ENCODE measurements at regions not wholly inside any gene's neighbourhood (a gene's known extent, or its start where the extent isn't known, plus 50 kb on each side); places are given as distances from the start of the nearest gene placed in this dataset.

- no peak for TF ChIP-seq ZNF274 (IDR thresholded peaks at IDR 0.05; ENCODE audit: low read depth, low read length)
Measured at GRCh38 chr9:31823365-31823764, 561.1 kb upstream of the ACO1 start (continued).

- Histone ChIP-seq H3K9me2 (ENCODE audit: insufficient read depth) (no peaks in the 10 kb centered on the region), H3K79me2 (ENCODE audit: insufficient read depth, low read length) (no peaks in the 10 kb centered on the region), H3K36me3 (ENCODE audit: control insufficient read depth in 1 of 2, insufficient read depth in 2 of 2, low read length in 2 of 2) (no peaks in the 10 kb centered on the region), H3K27me3 (ENCODE audit: insufficient read depth, low read length) (no peaks in the 10 kb centered on the region), H4K20me1 (ENCODE audit: insufficient read depth) (no peaks in the 10 kb centered on the region), H3K4me1 (ENCODE audit: control insufficient read depth in 1 of 2, insufficient read depth in 2 of 2, low read length in 2 of 2) (no peaks in the 10 kb centered on the region), H3K27ac (ENCODE audit: low read depth, low read length) (no peak overlapping the region), H3K4me3 (replicated peaks in 1 of 2; ENCODE audit: low read depth in 1 of 2, low read length in 2 of 2) (no peak overlapping the region), H2AFZ (ENCODE audit: low read depth, low read length, poor library complexity, severe bottlenecking) (no peak overlapping the region), H3K9me3 (ENCODE audit: control insufficient read depth in 1 of 2, insufficient read depth in 1 of 2, low read depth in 1 of 2, low read length in 2 of 2) (peaks cover 3 to 6% of the 10 kb centered on the region in 2 experiments; a peak in 2 of 4 replicates), H3K9ac (ENCODE audit: low read length) (no peak overlapping the region), H3K4me2 (ENCODE audit: low read length) (no peak overlapping the region)
- POLR2A ChIA-PET = no interaction called here
- CTCF ChIA-PET = no interaction called here
- no TSS peak for BruUV-seq (replicated peaks)
- TF ChIP-seq MAX (IDR thresholded peaks at IDR 0.05) = no peak
- no peak for TF ChIP-seq ZFX (IDR thresholded peaks at IDR 0.05)
- no peak for TF ChIP-seq ATF3 (IDR thresholded peaks at IDR 0.05)
- TF ChIP-seq SP1 (IDR thresholded peaks at IDR 0.05; ENCODE audit: low read depth) = no peak
- no peak for TF ChIP-seq ZBTB33 (IDR thresholded peaks at IDR 0.05; ENCODE audit: extremely low read depth, insufficient replicate concordance, low read length)
- no peak for TF ChIP-seq CEBPB (IDR thresholded peaks at IDR 0.05; ENCODE audit: low read depth)
- no peak for TF ChIP-seq EGR1 (IDR thresholded peaks at IDR 0.05; ENCODE audit: low read depth)
- no peak for TF ChIP-seq SIN3A (IDR thresholded peaks at IDR 0.05; ENCODE audit: low read depth)
- TF ChIP-seq EZH2 (IDR thresholded peaks at IDR 0.05) = no peak
- TF ChIP-seq CTCF (IDR thresholded peaks at IDR 0.05 in 2 of 3, conservative IDR thresholded peaks at IDR 0.05 in 1 of 3; ENCODE audit: borderline replicate concordance in 1 of 3, insufficient read depth in 1 of 3, low read depth in 2 of 3, low read length in 2 of 3) = no peak
- intact Hi-C loops (cut with micrococcal nuclease) = no loop called here
- ATAC-seq = no peak
- RAD21 ChIA-PET (ENCODE audit: low non-redundant PET in 1 of 2, low total read pairs in 2 of 2, uncharacterized antibody in 2 of 2, unreplicated experiment in 2 of 2) = no interaction called here
- no peak for DNase-seq (ENCODE audit: low read depth, low spot score)
Measured at GRCh38 chr9:31824860-31825259, 559.6 kb upstream of the ACO1 start.
